T-helper 2 cell treated with Interferon-gamma antibody and Interleukin-4, amounts not matched to agents 100 ng/mL and 5 ng/mL, for 36 hours (primary cell): ENCODE measurements at regions not wholly inside any gene's neighbourhood (a gene's known extent, or its start where the extent isn't known, plus 50 kb on each side); places are given as distances from the start of the nearest gene placed in this dataset.

ENCODE experiments used
- intact Hi-C: fragments of 100-400 bp; cut with micrococcal nuclease; formaldehyde crosslinking; loops from one replicate; pipeline ENCODE4 v1.15.1; 2023

GRCh38 chr5:67488885-67489284 lies 292.3 kb upstream of the CD180 start:
- intact Hi-C loops, result loop anchor here (10.0 kb wide), 1 partner anchor 244 kb away; no protein-coding TSS in a partner anchor

GRCh38 chr5:67487862-67488261 lies 291.3 kb upstream of the CD180 start:
- intact Hi-C loops, result loop anchor here (10.0 kb wide), 1 partner anchor 243 kb away; no protein-coding TSS in a partner anchor

GRCh38 chr5:67483453-67484030 lies 286.9 kb upstream of the CD180 start:
- intact Hi-C loops, result loop anchor here (10.0 kb wide), 1 partner anchor 239 kb away; no protein-coding TSS in a partner anchor

GRCh38 chr5:67481362-67481761 lies 284.8 kb upstream of the CD180 start:
- intact Hi-C loops, result loop anchor here (10.0 kb wide), 1 partner anchor 237 kb away; no protein-coding TSS in a partner anchor

- intact Hi-C loops, result no loop called here
Observed at GRCh38 chr5:67478337-67478736, 281.7 kb upstream of the CD180 start.

- intact Hi-C loops, result no loop called here
Observed at GRCh38 chr5:67476995-67477394, 280.4 kb upstream of the CD180 start.

GRCh38 chr5:67476531-67476930 lies 279.9 kb upstream of the CD180 start:
- intact Hi-C loops, result no loop called here

GRCh38 chr5:67475489-67475888 lies 278.9 kb upstream of the CD180 start:
- intact Hi-C loops, result no loop called here

GRCh38 chr5:67474597-67475238 lies 278.1 kb upstream of the CD180 start:
- intact Hi-C loops, result no loop called here

- intact Hi-C loops, result no loop called here
Observed at GRCh38 chr5:67467110-67467509, 270.5 kb upstream of the CD180 start.

GRCh38 chr5:67465537-67466207 lies 269.1 kb upstream of the CD180 start:
- intact Hi-C loops, result no loop called here

GRCh38 chr5:67462147-67462546 lies 265.5 kb upstream of the CD180 start:
- intact Hi-C loops, result no loop called here

- intact Hi-C loops, result no loop called here
Observed at GRCh38 chr5:67459253-67459652, 262.7 kb upstream of the CD180 start.

GRCh38 chr5:67455970-67456369 lies 259.4 kb upstream of the CD180 start:
- intact Hi-C loops, result no loop called here

GRCh38 chr5:67454957-67455561 lies 258.5 kb upstream of the CD180 start:
- intact Hi-C loops, result no loop called here

- intact Hi-C loops, result no loop called here
Observed at GRCh38 chr5:67453111-67453905, 256.7 kb upstream of the CD180 start.

GRCh38 chr5:67451640-67452279 lies 255.2 kb upstream of the CD180 start:
- intact Hi-C loops, result no loop called here

- intact Hi-C loops, result no loop called here
Observed at GRCh38 chr5:67447732-67448131, 251.1 kb upstream of the CD180 start.

GRCh38 chr5:67437905-67438845 lies 241.6 kb upstream of the CD180 start:
- intact Hi-C loops, result no loop called here

- intact Hi-C loops, result no loop called here
Observed at GRCh38 chr5:67435032-67435431, 238.4 kb upstream of the CD180 start.
